Stimulated activated CD4-positive, alpha-beta T cell treated with anti-CD3 and anti-CD28 coated beads, TNF-alpha, amount 100 ng/mL, for 24 hours (primary cell): ENCODE measurements at regions not wholly inside any gene's neighbourhood (a gene's known extent, or its start where the extent isn't known, plus 50 kb on each side); places are given as distances from the start of the nearest gene placed in this dataset.

ENCODE experiments used
- DNase-seq, 3 experiments: peaks; one replicate each; pipeline ENCODE4 v3.0.0-alpha.2; 2020; ENCODE audit warnings: low read depth in 3 of 3

GRCh38 chr20:23231561-23232218 lies 118.9 kb upstream of the NXT1 start:
- no peak for DNase-seq

GRCh38 chr20:23230766-23231385 lies 119.7 kb upstream of the NXT1 start:
- DNase-seq: no peak

DNA sequence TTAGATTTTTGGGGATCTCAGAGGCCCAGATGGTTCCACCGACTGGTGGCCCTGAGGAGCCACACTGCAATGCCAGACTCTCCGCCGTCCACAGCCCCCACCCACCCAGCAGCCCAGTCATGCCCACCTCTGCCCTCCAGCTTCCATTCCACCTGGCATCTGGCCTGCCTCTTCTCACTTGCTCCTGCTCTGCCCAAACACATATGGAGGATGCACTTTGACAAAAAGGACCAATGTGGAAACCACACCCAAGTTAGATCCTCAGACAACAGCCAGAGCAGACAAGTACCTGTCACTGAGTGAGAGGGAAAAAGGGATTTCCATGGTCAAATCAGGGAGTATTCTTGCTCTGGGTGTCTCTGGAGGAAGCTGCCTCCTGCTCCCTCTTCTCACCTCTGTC lies 120.6 kb upstream of the NXT1 start:
- DNase-seq: no peak

DNA sequence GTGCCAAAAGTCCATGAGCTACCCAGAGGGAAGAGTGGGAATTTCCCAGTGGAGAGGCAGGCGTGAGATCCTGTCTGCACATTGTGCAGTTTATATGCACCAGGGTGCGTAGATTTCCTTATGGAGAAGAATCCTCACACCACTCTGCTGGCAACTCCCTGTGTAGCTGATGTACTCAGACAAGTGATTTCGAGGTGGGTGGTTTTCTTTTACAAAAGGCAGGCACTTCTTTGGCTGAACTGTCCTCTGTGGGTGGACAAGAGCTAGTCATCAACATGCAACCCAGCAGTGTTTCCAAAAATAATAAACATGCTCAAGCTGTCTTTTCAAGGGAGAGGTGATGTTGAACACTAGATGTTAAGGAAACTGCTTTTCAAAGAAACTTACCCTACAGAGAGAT lies 121.7 kb upstream of the NXT1 start:
- DNase-seq: no peak

DNA sequence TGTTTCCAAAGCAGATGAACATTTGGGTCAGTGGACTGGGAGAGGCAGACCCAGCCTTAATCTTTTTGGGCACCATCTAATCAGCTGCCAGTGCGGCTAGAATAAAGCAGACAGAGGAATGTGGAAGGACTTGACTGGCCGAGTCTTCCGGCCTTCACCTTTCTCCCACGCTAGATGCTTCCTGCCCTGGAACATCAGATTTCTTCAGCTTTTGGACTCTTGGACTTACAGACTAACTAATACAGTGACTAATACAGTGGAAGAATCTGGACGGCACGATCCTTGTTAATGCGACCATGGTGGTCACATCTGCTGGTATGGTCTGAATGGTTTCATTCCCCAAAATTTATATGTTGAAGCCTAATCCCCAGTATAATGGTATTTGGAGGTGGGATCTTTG lies 122.6 kb upstream of the NXT1 start:
- DNase-seq: no peak

GRCh38 chr20:23227274-23227673 lies 123.3 kb upstream of the NXT1 start:
- no peak for DNase-seq

GRCh38 chr20:23226612-23227265 lies 123.9 kb upstream of the NXT1 start:
- no peak for DNase-seq

- no peak for DNase-seq
Measured at GRCh38 chr20:23225407-23226060, 125.1 kb upstream of the NXT1 start.

DNA sequence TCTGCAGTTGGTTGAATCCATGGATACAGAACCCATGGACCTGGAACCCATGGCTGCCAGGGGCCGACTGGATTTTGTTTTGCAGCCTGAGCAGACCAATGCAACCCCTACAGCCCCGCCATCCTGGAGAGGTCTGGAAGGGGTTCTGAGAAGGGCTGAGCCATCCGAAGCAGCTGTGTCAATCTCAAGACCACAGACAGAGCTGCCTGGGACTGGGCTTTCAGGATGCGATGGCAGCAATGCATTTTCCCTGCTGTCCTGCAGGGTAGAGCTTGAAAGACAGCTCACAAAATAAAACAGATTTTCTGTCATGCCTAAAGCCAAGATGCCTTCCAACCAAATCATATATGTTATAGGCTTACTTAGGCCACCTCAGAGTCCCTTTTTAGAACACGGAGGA lies 125.8 kb upstream of the NXT1 start:
- DNase-seq: no peak

DNA sequence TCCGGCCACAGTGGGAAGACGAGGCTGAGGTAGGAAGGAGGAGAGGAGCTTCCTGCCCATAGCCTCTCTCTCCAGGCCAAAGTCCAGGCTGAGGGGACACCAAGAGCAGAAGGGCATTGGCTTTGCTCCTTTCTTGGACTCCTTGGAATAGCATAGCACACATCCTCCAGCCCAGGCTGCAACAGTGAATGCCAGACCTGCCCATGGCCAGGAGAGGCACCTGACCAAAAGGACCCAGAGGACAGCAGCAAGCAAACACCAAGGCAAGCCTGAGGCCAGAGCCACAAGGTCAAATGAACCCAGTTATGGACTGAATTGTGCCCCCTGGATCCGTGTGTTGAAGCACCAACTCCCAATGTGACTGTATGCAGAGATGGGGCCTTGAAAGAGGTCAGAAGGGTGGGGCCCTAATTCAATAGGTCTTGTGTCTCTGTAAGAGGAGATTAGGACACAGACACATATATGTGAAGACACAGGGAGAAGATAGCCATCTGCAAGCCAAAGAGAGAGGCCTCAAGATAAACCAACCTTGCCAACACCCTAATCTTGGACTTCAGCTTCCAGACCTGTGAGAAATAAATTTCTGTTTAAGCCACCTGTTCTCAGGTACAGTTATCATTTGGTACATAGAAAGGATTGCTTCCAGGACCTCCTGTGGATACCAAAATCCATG lies 126.5 kb upstream of the NXT1 start:
- no peak for DNase-seq

- DNase-seq: no peak
Measured at GRCh38 chr20:23222531-23223200, 127.9 kb upstream of the NXT1 start.

GRCh38 chr20:23217023-23217422 lies 130.9 kb upstream of the CD93 start:
- no peak for DNase-seq

GRCh38 chr20:23215344-23215995 lies 129.3 kb upstream of the CD93 start:
- DNase-seq: no peak

DNA sequence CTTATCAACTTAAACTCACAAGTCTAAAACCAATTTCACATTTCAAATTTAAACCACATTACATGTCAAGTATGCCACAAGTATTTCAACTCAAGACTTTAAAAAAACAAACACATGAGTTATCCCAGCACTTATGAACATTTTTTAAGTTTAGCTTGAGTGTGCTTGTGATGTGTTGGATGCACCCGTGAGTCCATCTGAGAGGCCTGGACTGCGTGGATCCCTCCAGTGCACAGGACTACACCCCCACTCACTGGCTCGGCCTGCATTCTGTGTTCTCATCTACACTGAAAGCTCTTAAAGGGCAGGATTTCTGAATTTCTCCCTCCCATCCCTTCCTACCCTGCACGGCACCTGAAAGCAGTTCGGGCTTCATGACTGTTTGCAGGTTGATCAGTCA lies 128.8 kb upstream of the CD93 start:
- no peak for DNase-seq

- DNase-seq: no peak
Measured at GRCh38 chr20:23212464-23212995, 126.4 kb upstream of the CD93 start.

- DNase-seq: no peak
Measured at GRCh38 chr20:23212011-23212410, 125.9 kb upstream of the CD93 start.

DNA sequence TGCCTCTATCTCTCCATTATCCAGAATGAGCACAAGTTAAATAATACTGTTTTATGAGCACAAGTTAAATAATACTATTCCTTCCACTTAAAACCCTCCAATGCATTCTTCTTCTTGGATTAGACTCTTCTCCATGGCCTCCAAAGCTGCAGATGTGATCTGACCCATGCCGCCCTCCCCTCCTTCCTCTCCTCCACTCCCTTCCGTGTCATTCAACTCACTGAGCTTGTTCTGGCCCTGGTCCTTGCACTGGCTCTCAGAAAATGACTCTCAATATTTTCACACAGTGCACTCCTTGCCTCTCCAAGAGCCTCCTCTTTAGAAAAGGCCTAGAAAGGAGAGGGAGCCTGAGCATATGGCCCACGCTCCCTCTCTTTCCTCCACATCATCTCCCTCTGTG lies 125.0 kb upstream of the CD93 start:
- DNase-seq: no peak

DNA sequence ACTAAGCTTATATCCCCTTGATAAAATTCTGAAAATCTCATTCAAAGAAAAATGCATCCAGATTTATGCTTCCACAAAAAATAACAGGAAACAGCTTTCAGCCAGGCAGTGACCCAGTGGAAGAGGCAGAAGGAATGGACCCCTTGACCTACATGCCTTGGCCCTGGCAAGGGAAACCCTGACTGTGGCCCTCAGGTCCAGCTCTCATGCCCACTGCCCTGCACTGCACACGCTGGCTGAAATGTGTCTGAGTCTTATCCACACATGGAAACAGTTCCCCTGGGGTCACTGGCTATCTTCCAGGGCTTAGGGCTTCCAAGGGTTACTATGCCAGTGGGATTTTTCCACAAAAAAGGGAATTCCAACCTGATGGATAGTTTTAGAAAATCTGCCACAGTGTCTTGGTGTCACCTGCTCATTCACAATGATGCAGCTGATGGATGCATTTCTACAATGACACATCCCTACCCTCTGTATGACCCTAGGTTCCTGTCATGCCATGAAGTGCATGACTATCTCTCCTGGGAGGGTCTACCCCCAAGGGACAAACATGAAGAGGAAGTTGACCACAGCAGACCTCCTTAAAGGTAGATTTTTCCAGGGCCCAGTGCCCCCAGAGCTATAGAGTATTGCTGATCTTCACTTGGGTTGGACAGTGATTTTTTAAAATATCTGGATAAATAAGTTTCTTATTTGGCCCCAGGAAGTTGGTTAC lies 121.9 kb upstream of the CD93 start:
- DNase-seq: no peak

DNA sequence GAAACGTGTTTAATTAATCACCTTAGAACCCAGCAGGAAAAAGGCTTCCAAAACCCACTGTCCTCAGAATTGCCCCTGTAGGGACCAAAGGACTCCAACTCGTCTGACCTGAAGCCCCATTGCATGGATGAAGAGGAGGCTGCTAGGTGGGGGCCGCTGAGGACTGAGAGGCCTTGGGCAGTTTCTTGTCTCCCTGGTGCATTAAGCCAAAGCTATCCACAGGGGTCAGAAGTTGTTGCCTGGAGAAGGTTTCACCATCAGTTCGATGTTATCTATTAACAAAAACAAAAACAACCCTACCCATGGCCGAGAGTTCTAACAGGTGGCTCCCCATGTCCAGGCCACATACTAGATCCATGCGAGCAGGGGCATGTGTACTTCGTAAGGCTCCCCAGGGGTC lies 120.9 kb upstream of the CD93 start:
- no peak for DNase-seq

DNA sequence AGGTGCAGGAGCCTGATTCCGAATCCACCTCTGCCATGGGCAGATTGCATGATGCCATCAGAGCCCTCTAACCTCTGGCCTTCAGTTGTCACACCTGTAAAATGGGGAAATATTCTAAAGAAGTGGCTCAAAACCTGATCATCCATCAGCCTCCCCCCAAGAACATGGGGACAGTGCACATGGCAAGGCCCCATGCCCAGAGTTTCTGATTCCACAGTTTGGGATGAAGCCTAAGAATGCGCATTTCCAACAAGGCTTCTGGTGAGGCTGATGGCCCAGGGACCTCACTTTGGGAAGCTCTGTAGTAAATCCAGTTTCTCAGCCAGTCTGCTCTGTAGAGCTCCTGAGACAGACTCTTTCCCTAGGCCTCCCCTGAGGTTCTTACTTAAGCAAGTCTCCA lies 119.9 kb upstream of the CD93 start:
- DNase-seq: no peak
